IPS-18a (cell line): ENCODE measurements at regions not wholly inside any gene's neighbourhood (a gene's known extent, or its start where the extent isn't known, plus 50 kb on each side); places are given as distances from the start of the nearest gene placed in this dataset.

Source experiments
- H3K27ac ChIP-seq: one replicate; pipeline ENCODE4 v1.5.1; 2013; ENCODE audit warnings: low read length
- H3K27me3 ChIP-seq: one replicate; pipeline ENCODE4 v1.6.1; 2013; ENCODE audit warnings: mild to moderate bottlenecking, low read length; ENCODE audit not compliant: control insufficient read depth, insufficient read depth
- H3K36me3 ChIP-seq: one replicate; pipeline ENCODE4 v1.6.1; 2013; ENCODE audit warnings: low read depth, low read length; ENCODE audit not compliant: control insufficient read depth
- H3K4me1 ChIP-seq: one replicate; pipeline ENCODE4 v1.6.1; 2013; ENCODE audit warnings: low read depth, low read length; ENCODE audit not compliant: control insufficient read depth
- H3K4me3 ChIP-seq: one replicate; pipeline ENCODE4 v1.5.1; 2013; ENCODE audit warnings: low read length
- H3K9ac ChIP-seq: one replicate; pipeline ENCODE4 v1.6.1; 2013; ENCODE audit warnings: mild to moderate bottlenecking, low read length, moderate library complexity
- H3K9me3 ChIP-seq: one replicate; pipeline ENCODE4 v1.6.1; 2013; ENCODE audit warnings: low read depth, low read length; ENCODE audit not compliant: control insufficient read depth

DNA sequence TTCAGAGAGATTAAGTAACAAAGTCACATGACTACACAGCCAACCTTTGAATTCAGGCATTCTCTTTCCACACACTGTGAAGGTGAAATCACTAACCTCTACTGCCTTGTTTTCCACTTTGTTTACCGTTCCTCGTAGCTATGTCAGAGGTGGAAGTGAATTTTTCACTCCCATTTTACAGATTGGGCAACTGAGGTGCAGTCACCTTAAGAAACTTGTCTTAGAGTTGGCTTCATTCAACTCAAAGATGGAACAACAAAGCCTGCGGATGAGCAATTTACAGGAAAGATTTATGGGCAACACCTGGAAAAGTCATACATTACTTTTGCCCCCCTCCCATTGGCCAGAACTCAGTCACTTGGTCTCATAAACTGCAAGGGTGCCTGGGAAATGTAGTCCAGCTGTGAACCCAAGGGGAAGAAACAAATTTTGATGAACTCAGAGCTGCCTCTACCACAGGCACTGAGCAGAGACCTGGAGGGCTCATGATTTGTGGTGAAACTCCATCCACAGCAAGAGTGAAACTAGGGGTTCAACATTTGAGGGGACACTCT lies 784.6 kb upstream of the EEF2KMT start:
- Histone ChIP-seq H3K4me3 (no peak overlapping the region), H3K4me1 (no peaks in the 10 kb centered on the region)

DNA sequence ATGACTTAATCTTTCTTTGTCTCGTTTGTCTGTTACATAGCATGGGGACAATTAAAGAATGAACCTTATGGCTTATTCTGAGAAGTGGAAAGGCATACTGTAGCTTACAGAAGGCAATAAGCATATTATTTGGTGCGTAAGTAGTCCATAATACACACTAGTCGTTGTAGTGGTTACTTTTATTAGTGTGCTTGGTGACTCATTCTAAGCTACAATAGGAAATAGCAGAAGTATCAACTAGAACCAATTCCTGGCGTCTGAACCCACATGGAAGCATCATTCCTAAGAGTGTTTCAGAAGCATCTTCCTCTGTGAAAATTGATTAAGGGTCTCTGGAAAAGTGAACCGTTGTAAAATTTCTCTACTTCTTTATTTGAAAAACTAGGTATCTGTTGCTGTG lies 777.8 kb upstream of the EEF2KMT start:
- H3K9ac ChIP-seq, result no peak overlapping the region
- no peaks in the 10 kb centered on the region for H3K9me3 ChIP-seq
- H3K27me3 ChIP-seq, result no peaks in the 10 kb centered on the region
- H3K36me3 ChIP-seq, result no peaks in the 10 kb centered on the region
- H3K27ac ChIP-seq, result no peak overlapping the region
- H3K4me1 ChIP-seq, result peaks cover 19% of the 10 kb centered on the region
- no peak overlapping the region for H3K4me3 ChIP-seq

More for the DNA sequence above, 784.6 kb upstream of the EEF2KMT start:
- Histone ChIP-seq H3K27ac (no peak overlapping the region), H3K9me3 (no peaks in the 10 kb centered on the region), H3K9ac (no peak overlapping the region), H3K36me3 (no peaks in the 10 kb centered on the region), H3K27me3 (no peaks in the 10 kb centered on the region)

DNA sequence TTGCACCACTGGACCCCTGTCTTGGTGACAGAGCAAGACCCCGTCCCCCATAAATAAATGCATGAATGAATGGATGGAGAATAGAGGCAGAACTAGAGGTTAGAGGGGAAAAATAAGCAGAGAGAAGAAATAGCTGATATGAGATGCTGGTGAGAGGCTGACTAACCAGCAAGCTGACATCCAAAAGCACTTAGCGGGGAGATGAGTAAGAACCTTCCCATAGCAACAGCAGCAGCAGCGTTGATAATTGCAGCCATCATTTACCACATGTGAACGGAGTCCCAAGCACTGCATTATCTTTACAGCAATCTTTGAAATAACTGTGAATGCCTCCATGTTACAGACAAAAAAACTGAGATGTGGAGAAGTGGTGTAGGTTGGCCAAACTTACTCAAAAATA lies 777.3 kb upstream of the EEF2KMT start:
- H3K4me3 ChIP-seq, result no peak overlapping the region
- no peaks in the 10 kb centered on the region for H3K36me3 ChIP-seq
- H3K9ac ChIP-seq, result no peak overlapping the region
- no peaks in the 10 kb centered on the region for H3K9me3 ChIP-seq
- H3K27ac ChIP-seq, result no peak overlapping the region
- H3K27me3 ChIP-seq, result no peaks in the 10 kb centered on the region
- H3K4me1 ChIP-seq, result peaks cover 23% of the 10 kb centered on the region

DNA sequence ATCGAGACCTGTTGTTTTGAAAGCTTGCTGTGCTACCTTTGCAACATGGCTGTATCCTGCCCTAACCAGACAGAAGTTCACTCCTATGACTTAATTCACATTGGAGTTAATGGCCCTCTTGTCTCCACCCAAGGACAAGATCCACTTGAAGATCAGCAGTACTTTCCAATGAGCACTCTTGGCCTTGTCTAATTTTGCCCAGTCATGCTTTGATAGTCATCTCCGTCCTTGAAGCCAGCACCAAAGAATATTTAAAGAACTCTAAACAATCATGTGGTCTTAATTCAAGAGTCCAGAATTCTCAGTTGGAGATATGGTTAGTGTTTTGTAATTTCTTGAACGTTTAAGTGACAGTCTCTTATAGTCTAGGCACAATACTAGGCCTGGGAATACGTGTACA lies 775.6 kb upstream of the EEF2KMT start:
- Histone ChIP-seq H3K27ac (no peak overlapping the region), H3K36me3 (no peaks in the 10 kb centered on the region), H3K9ac (no peak overlapping the region), H3K27me3 (no peaks in the 10 kb centered on the region), H3K9me3 (no peaks in the 10 kb centered on the region), H3K4me1 (peaks cover 23% of the 10 kb centered on the region), H3K4me3 (no peak overlapping the region)

DNA sequence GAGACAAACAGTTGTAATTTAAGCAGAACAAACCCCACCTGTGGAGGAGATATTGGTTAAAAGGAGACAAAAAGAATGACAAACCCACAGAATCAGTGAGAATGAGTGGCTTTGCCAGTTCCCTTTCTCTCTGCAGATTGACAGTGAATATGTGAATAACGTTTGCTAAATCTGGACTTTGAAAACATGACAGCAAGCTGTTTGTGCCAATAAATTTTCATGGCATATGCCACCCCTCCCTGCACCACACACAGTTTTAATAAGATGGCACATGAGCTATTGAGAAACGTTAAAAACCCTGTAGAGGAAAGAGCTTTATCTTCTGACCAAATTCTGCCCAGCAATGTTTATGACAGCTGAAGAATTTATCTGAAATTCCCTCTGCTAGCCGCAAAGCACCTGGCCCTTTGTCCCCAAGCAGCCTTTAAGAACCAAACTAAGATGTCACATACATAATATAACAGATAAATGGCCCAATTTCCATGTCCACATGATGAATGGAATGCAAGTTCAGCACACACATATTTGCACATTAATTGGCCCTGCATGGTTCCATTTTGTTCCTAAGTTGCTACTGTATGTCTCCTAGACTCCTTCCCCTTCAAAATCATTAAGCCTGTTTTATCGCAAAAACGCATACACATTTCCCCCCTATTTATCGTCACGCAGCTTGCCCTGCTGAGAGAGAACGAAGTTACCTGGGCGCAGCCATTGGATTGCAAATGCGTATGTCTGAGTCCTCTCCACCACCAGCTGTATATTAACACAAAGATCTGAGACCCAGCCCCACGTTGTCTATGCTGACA lies 773.5 kb upstream of the EEF2KMT start:
- H3K9ac ChIP-seq, result peak overlapping the region; percentile 0
- H3K27ac ChIP-seq, result no peak overlapping the region
- no peaks in the 10 kb centered on the region for H3K27me3 ChIP-seq
- no peaks in the 10 kb centered on the region for H3K9me3 ChIP-seq
- H3K36me3 ChIP-seq, result no peaks in the 10 kb centered on the region
- H3K4me1 ChIP-seq, result peaks cover 23% of the 10 kb centered on the region
- peak overlapping the region; percentile 27 for H3K4me3 ChIP-seq

DNA sequence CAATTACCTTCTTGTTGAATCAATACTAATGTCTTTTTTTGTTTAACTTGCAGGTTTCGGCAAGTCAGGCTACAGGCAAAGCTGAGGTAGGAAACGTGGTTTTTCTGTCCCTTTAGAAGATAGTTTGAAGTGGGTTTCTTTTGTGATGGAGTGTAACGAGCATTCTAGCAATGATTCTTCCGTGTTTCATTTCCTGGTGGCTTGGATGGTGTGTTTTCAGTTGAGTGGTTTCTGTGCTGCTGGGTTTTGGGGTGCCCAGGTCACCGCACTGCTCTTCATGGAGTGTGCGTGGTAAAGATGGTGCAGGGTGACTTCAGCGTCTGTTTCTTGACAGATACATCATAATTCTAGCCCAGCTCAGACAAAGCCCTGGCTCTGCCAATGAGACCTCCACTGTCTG lies 769.7 kb upstream of the EEF2KMT start:
- H3K9ac ChIP-seq, result no peak overlapping the region
- no peak overlapping the region for H3K27ac ChIP-seq
- H3K36me3 ChIP-seq, result no peaks in the 10 kb centered on the region
- no peak overlapping the region for H3K4me3 ChIP-seq
- H3K4me1 ChIP-seq, result peaks cover 22% of the 10 kb centered on the region
- no peaks in the 10 kb centered on the region for H3K9me3 ChIP-seq
- H3K27me3 ChIP-seq, result no peaks in the 10 kb centered on the region

DNA sequence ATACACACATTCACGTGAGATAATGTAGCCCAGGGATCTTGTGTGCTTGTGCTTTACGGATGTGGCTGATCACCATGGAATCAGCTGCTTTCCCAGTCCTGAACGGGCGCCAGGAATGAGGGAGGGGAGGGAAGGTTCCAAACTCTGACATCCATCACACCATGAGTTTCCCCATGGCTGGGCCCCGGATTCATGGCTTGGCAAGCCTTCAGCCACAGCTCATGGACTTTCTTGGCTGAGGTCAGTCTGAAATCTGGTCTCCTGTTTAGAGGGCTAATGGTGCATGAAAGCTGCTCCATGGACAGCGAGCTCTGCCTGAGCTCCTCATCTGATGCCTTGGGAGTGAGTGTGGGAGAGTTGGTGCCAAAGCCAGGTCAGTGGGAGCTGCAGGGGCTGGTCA lies 767.6 kb upstream of the EEF2KMT start:
- no peaks in the 10 kb centered on the region for H3K36me3 ChIP-seq
- no peak overlapping the region for H3K4me3 ChIP-seq
- H3K4me1 ChIP-seq, result peaks cover 6% of the 10 kb centered on the region
- no peaks in the 10 kb centered on the region for H3K9me3 ChIP-seq
- no peak overlapping the region for H3K9ac ChIP-seq
- no peaks in the 10 kb centered on the region for H3K27me3 ChIP-seq
- H3K27ac ChIP-seq, result no peak overlapping the region

DNA sequence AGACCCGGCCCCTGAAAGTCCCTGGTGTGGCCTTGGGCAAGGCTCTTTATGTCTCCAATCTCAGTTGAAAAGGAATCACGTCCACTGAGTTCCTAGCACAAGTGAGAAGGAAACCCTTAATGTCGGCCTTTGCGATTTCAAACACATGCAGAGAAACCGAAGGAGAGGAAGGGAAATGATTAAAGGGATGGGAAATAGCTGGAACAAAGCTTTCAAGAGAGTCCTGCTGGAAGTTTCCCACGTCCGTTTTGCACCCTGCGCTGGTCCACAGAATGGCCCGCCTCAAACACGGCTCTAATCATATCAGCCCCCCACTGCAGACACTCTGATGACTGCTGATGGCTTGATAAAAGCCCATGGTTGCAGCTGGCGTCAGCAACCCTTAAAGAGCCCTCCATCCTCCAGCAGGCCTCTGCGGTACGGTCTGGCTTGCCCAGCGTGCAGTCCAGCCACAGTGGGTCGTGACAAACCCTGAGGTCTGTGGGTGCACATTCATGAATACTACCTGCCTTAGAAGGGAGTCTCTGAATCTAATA lies 765.5 kb upstream of the EEF2KMT start:
- Histone ChIP-seq H3K27me3 (no peaks in the 10 kb centered on the region), H3K9ac (no peak overlapping the region), H3K4me3 (no peak overlapping the region), H3K9me3 (no peaks in the 10 kb centered on the region), H3K36me3 (no peaks in the 10 kb centered on the region), H3K27ac (no peak overlapping the region), H3K4me1 (peaks cover 4% of the 10 kb centered on the region)

DNA sequence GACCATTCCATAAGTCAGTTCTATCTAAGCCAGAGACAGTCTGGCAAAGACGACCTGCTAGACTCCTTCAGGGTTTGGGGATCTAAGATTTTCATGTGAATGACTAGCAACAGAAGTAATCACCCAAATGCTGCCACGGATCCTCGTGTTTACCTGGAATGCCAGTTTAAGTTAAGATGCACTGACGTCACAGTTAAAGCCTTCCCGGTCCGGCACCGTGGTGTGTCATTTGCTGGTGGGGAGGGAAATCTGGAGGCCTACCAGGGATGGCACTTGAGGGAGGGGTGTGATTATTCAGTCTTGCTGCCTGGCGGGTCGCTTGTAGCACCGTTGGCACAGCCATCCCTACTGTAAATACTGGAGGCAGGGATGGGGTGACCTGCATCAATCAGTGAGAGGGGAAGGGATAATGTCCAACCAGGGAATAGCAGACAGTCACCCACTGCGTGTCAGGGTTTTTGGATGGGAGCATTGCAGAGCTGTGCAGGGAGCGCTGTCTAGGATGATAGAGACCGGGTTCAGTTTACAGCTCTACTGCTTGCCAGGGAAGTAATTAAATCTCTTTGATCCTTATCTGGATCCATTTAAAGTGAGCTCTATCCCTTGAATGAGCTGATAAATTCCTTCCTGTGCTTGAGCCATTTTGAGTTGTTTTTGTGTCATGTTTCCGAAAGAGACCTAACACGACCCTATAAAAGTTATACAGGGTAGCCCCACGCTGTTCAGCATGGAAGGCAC lies 764.7 kb upstream of the EEF2KMT start:
- no peak overlapping the region for H3K9ac ChIP-seq
- no peak overlapping the region for H3K4me3 ChIP-seq
- no peaks in the 10 kb centered on the region for H3K9me3 ChIP-seq
- peaks cover 4% of the 10 kb centered on the region for H3K4me1 ChIP-seq
- H3K27me3 ChIP-seq, result no peaks in the 10 kb centered on the region
- no peaks in the 10 kb centered on the region for H3K36me3 ChIP-seq
- no peak overlapping the region for H3K27ac ChIP-seq

DNA sequence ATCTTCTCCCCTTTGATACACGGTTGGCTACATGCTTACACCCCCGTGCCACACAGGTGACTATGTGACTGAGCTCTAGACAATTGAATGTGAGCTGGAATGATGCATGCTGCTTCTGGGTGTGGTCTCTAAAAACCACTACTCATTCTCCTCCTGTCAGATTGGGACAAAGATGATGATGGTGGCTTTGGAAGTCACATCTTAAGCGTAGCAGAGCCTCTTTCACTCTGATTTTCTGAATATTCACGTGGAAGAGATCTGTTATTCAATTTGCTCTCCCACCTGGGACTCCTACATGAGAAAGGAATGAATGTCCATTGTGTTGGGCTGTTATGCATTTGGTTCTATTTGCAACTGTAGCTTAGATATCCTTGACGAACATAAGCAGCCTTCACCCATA lies 763.6 kb upstream of the EEF2KMT start:
- Histone ChIP-seq H3K27me3 (no peaks in the 10 kb centered on the region), H3K36me3 (no peaks in the 10 kb centered on the region), H3K9me3 (no peaks in the 10 kb centered on the region), H3K27ac (no peak overlapping the region), H3K9ac (no peak overlapping the region), H3K4me1 (peaks cover 4% of the 10 kb centered on the region), H3K4me3 (no peak overlapping the region)

DNA sequence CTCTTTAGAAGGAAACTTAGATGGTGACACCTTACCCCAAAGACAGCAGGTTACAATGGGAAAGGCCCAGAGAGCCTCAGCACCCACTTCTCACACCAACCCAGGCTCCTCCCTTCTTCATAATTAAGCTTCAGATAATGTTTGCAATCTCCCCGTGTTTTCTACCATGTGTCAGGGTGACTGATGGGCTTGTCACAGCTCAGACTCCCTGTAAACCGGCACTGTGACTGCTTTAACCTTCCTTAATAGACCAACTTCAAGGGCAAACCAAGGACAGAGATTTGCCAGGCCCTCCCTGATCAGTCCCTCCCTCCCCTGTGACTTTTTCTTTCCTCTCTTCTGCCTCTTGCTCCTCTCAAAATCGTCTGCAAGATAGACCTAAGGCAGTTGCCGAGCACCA lies 760.6 kb upstream of the EEF2KMT start:
- Histone ChIP-seq H3K9ac (no peak overlapping the region), H3K27me3 (no peaks in the 10 kb centered on the region), H3K36me3 (no peaks in the 10 kb centered on the region), H3K4me3 (no peak overlapping the region), H3K27ac (no peak overlapping the region), H3K4me1 (peaks cover 4% of the 10 kb centered on the region), H3K9me3 (no peaks in the 10 kb centered on the region)
